Effector memory CD8-positive, alpha-beta T cell (primary cell): ENCODE measurements at regions not wholly inside any gene's neighbourhood (a gene's known extent, or its start where the extent isn't known, plus 50 kb on each side); places are given as distances from the start of the nearest gene placed in this dataset.

Experiments used
- ATAC-seq: fragments of 150-1000 bp; cut with Tn5 transposase; replicated peaks from 2 replicates; pipeline ENCODE4 v1.10.0; 2021; ENCODE audit warnings: mild to moderate bottlenecking, moderate library complexity
- DNase-seq, 3 experiments: peaks; one replicate each; pipeline ENCODE4 v3.0.0; 2021
- H3K27ac Mint-ChIP-seq, 2 donors: one replicate each; pipeline ENCODE4 v1.8.0; 2022; ENCODE audit warnings: mild to moderate bottlenecking in 2 of 2, mixed read lengths in 2 of 2, moderate library complexity in 2 of 2
- H3K27me3 Mint-ChIP-seq, 2 donors: one replicate each; pipeline ENCODE4 v1.8.0; 2022; ENCODE audit warnings: mixed read lengths in 2 of 2
- H3K36me3 Mint-ChIP-seq: one replicate; pipeline ENCODE4 v1.8.0; 2022; ENCODE audit warnings: mild to moderate bottlenecking, moderate library complexity, mixed read lengths; ENCODE audit not compliant: insufficient read depth
- H3K4me1 Mint-ChIP-seq, 2 donors: one replicate each; pipeline ENCODE4 v1.8.0; 2022; ENCODE audit warnings: low read depth in 2 of 2, mixed read lengths in 2 of 2
- H3K4me3 Mint-ChIP-seq, 2 donors: one replicate each; pipeline ENCODE4 v1.8.0; 2022; ENCODE audit warnings: mild to moderate bottlenecking in 2 of 2, mixed read lengths in 2 of 2, moderate library complexity in 2 of 2
- H3K9me3 Mint-ChIP-seq, 2 donors: one replicate each; pipeline ENCODE4 v1.8.0; 2022; ENCODE audit warnings: mixed read lengths in 2 of 2

DNA sequence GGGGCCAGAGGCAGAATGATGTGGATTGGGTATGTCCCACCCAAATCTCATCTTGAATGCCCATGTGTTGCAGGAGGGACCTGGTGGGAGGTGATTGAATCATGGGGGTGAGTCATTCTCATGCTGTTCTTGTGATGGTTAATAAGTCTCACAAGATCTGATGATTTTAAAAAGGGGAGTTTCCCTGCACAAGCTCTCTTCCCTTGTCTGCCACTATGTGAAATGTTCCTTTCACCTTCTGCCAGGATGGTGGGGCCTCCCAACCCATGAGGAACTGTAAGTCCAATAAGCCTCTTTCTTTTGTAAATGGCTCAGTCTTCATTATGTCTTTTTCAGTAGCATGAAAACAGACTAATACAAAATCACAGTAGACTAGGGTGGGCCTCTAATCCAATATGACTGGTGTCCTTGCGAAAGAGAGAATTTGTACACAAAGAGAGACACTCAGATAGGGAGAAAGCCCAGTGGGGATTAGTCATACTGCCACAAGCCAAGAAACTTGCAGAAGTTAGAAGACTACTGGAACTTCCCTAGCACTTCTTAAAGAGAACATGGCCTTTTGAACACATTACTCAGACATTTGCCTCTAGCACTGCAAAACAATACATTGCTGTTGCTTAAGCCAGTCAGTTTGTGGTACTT is 68.4 kb downstream of the ANXA1 start:
- no peak overlapping the region for H3K4me3 Mint-ChIP-seq
- no peaks in the 10 kb centered on the region for H3K4me1 Mint-ChIP-seq
- H3K36me3 Mint-ChIP-seq: no peaks in the 10 kb centered on the region
- no peaks in the 10 kb centered on the region for H3K9me3 Mint-ChIP-seq
- H3K27ac Mint-ChIP-seq: no peak overlapping the region
- ATAC-seq (peak; percentile 36), DNase-seq (no peak)
- H3K27me3 Mint-ChIP-seq: peaks cover 22 to 72% of the 10 kb centered on the region in 2 donors

DNA sequence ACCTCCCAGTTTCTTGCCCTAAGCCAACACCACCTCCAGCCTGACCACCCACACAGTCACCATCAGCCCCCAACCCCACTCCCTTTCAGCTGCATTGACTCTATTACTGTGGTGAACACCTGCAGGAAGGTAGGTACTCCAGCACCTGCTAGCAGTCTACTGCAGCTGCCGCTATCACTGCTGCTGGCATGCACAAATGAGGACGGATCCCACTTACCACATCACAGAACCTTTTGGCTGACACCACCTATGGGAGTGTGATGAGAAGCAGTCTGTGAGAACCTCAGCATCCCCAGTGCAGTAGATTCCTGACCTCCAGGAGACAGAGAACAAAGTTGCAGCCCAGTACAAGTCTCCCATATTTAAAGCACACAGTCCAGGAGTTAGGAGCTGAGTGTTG is 71.9 kb downstream of the ANXA1 start:
- Mint-ChIP-seq H3K27me3 (peaks cover 22 to 62% of the 10 kb centered on the region in 2 donors), H3K27ac (no peak overlapping the region), H3K36me3 (no peaks in the 10 kb centered on the region), H3K4me3 (no peak overlapping the region), H3K9me3 (no peaks in the 10 kb centered on the region), H3K4me1 (no peaks in the 10 kb centered on the region)
- ATAC-seq (no peak), DNase-seq (no peak)

DNA sequence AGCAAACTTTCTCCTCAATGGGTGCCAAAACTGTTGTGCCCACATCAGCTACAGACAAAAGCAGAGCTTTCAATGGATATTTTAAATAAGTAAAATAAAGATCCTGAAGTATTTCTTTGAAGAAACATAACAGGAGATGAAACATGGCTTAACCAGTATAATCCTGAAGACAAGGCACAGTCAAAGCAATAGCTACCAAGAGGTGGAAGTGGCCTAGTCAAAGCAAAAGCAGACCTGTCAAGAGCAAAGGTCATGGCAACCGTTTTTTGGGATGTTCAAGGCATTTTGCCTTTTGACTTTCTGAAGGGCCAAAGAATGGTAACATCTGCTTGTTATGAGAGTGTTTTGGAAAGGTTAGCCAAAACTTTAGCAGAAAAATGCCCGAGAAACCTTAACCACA is 77.9 kb downstream of the ANXA1 start:
- peaks cover under 1 to 6% of the 10 kb centered on the region in 2 donors for H3K27me3 Mint-ChIP-seq
- no peak overlapping the region for H3K27ac Mint-ChIP-seq
- DNase-seq (no peak), ATAC-seq (no peak)
- H3K9me3 Mint-ChIP-seq: no peaks in the 10 kb centered on the region
- no peak overlapping the region for H3K4me3 Mint-ChIP-seq
- no peaks in the 10 kb centered on the region for H3K36me3 Mint-ChIP-seq
- no peaks in the 10 kb centered on the region for H3K4me1 Mint-ChIP-seq

DNA sequence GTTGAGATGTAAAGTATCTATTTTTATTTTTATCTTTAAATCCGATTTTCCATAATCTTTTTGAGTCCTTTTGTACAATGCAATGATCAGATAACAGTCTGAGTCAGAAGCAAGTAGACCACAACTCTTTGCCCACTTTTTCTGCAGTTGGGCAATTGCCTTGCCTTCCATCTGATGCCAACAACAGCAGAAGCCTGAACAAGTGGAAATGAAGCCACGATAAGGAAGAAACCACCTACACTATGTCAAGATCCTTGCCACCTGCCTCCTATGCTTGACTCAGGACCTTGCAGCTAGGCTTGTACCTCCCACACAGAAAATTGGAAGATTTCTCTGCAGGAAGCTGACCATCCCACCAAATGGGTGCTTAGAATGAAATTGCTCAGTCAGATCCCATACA is 78.6 kb downstream of the ANXA1 start:
- Mint-ChIP-seq H3K27ac (no peak overlapping the region), H3K36me3 (no peaks in the 10 kb centered on the region), H3K4me3 (no peak overlapping the region), H3K27me3 (no peaks in the 10 kb centered on the region), H3K4me1 (no peaks in the 10 kb centered on the region), H3K9me3 (no peaks in the 10 kb centered on the region)
- DNase-seq (no peak), ATAC-seq (no peak)

DNA sequence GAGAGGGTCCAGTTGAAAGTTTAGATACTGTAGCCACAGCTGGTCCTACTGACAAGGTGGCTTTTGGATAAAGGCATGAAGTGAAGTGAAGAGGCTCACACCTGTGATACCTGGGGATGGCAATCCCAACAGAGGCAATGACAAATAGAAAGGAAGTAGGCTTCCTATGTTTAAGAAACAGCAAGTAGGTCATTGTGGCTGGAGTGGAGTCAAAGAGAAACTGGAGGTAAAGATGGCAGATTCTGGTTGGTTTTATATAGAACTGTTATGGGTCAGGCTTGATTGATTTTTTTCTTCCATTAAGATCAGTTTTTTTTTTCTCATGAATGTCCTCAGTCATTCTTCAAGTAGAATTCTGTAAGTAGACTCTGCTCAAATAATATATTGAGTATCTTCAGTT is 79.5 kb downstream of the ANXA1 start:
- H3K4me1 Mint-ChIP-seq: no peaks in the 10 kb centered on the region
- H3K36me3 Mint-ChIP-seq: no peaks in the 10 kb centered on the region
- no peaks in the 10 kb centered on the region for H3K9me3 Mint-ChIP-seq
- no peak for ATAC-seq
- DNase-seq: no peak
- no peak overlapping the region for H3K4me3 Mint-ChIP-seq
- H3K27me3 Mint-ChIP-seq: peaks cover 0 to 4% of the 10 kb centered on the region in 2 donors
- no peak overlapping the region for H3K27ac Mint-ChIP-seq

DNA sequence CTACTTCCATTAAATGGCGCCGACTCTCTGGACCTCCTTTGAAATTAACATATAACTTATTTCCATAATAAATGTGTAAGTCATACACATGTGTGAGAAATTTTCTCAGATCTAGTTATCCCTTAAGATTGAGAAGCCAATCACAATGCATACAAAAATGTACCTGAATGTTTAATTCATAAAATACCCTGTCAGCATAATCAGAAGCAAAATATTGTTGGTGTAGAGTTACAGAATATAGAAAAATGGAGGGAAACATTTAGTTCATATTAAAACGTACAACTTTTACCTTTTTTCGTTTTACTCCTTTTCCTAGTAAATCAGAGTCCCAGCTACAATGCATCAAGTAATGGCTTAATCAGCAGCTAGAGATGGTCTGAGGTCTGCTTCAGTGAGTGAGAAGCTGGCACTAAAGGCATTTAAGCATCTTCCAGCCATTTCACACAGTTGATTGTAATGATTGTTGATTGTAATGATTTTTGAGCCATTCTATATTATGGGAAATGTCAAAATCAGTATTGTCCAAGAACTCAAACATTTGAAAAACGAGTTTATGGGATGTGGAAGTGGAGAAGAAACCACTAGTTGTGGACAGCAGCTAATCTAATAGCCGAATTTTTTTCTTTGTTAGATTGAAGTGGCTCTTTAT is 81.8 kb downstream of the ANXA1 start:
- no peaks in the 10 kb centered on the region for H3K4me1 Mint-ChIP-seq
- H3K27ac Mint-ChIP-seq: no peak overlapping the region
- DNase-seq (no peak), ATAC-seq (no peak)
- peaks cover 6 to 12% of the 10 kb centered on the region in 2 donors for H3K27me3 Mint-ChIP-seq
- no peaks in the 10 kb centered on the region for H3K9me3 Mint-ChIP-seq
- H3K4me3 Mint-ChIP-seq: no peak overlapping the region
- H3K36me3 Mint-ChIP-seq: no peaks in the 10 kb centered on the region

DNA sequence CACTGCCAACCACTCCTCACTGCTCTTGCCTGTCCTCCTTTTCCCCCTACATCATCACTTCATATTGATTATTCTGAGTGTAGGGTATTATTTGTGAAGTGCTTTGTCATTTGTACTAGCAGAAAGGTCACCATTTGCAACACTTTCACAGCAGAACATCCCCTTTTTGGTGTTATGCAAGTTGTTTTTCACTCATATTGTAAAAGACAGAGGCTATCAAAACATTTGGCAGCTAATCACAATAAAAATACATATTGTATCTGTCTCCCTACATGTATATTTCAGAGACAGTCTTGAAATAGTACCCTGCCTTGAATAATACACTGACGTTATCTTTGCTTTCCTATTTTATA is 82.3 kb downstream of the ANXA1 start:
- Mint-ChIP-seq H3K27me3 (peaks cover 6 to 12% of the 10 kb centered on the region in 2 donors), H3K27ac (no peak overlapping the region), H3K36me3 (no peaks in the 10 kb centered on the region), H3K9me3 (no peaks in the 10 kb centered on the region), H3K4me3 (no peak overlapping the region), H3K4me1 (no peaks in the 10 kb centered on the region)
- no peak for DNase-seq
- no peak for ATAC-seq

DNA sequence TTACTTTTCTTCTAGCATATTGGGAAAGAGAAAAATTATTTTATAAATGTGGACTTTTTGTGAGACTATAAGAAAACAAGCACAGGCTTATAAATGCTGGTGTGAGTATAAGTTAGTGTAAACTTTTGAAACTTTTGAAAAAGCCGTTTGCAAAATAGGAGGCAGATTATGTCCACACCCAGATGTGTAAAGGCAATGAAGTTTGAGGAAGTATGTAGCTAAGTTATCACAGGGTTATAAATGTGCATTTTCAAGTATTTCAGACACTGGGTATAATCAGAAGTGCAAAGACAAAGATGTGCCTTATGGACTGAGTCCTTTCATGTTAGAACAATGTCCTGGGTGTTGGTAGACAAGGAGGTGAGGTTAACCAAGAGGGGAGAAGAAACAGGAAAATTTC is 85.5 kb downstream of the ANXA1 start:
- ATAC-seq (no peak), DNase-seq (no peak)
- Mint-ChIP-seq H3K9me3 (no peaks in the 10 kb centered on the region), H3K4me3 (no peak overlapping the region), H3K36me3 (no peaks in the 10 kb centered on the region), H3K27me3 (peaks cover 13 to 18% of the 10 kb centered on the region in 2 donors), H3K27ac (no peak overlapping the region), H3K4me1 (no peaks in the 10 kb centered on the region)

DNA sequence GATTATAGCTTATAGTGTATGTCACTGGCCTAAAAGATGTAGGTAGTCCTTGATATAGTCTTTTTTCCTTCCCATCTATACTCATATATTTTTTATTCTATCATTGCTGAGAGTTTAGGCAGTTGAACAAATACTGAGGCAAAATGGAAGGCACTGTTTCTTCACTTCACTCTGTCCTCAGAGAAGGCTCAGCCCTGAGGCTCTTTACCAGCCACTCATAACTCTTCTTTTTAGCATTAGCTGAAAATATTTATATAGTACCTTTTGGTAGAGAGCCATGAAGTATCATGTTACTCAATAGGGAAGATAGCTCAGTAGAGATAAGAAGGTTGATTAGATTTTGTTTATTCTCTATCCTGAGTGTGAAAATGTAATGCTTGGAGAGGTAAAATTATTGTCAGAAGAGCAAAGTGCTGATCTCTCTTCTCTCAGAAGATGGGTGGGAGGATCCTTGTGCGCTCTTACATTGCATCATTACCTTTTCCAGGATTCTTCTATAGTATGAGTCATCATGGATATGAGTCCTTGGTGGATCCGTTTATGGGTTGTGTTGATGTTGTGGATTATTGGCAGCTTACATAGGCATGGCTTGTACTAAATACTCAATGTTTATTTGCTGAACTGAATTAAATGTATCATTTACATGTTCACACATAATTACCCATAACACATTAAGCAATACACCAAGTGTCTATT is 88.1 kb downstream of the ANXA1 start:
- peaks cover 13 to 18% of the 10 kb centered on the region in 2 donors for H3K27me3 Mint-ChIP-seq
- no peak for ATAC-seq
- no peak overlapping the region for H3K4me3 Mint-ChIP-seq
- H3K9me3 Mint-ChIP-seq: no peaks in the 10 kb centered on the region
- H3K4me1 Mint-ChIP-seq: no peaks in the 10 kb centered on the region
- no peaks in the 10 kb centered on the region for H3K36me3 Mint-ChIP-seq
- DNase-seq: no peak
- H3K27ac Mint-ChIP-seq: no peak overlapping the region

DNA sequence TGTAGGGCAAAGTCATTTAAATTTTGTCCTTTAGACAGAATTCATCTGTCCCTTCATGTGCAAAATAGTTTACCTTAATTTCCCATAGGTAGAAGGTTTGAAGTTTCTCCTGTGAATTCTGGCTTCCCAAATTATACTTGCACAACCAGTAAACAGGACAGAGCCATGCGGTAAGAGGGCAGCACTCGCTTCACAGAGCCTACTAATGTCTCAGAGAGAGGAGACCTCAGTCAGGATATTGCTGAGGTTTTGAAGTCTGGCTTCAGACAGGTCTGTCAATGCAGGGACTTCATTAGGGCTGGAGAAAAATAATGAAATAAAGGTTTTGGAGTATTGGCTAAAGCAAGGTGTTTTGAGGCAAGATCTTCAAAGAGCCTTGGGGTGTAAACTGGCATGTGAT is 91.4 kb downstream of the ANXA1 start:
- Mint-ChIP-seq H3K4me1 (no peaks in the 10 kb centered on the region), H3K27ac (no peak overlapping the region), H3K36me3 (no peaks in the 10 kb centered on the region), H3K27me3 (peaks cover 6 to 13% of the 10 kb centered on the region in 2 donors), H3K4me3 (no peak overlapping the region), H3K9me3 (no peaks in the 10 kb centered on the region)
- no peak for DNase-seq
- ATAC-seq: no peak

DNA sequence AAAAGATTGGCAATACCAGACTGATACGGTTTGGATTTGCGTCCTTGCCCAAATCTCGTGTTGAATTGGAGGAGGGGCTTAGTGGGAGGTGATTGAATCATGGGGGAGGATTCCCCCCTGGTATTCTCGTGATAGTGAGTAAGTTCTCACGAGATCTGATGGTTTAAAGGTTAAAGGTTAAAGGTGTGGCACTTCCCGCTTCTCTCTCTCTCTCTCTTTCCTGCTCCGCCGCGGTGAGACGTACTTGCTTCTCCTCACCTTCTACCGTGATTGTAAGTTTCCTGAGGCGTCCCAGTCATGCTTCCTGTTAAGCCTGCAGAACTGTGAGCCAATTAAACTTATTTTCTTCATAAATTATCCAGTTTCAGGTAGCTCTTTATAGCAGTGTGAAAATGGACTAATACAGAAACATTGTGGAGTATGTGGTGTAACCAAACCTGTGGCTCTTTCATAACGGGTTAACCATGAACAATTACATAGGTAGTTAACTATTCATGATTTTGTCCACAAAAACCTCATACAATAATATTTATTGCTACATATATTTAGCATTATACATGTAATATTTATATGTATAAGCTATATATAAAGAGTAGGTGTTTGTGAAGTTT is 107.5 kb downstream of the ANXA1 start:
- Mint-ChIP-seq H3K4me1 (no peaks in the 10 kb centered on the region), H3K9me3 (peaks cover 4 to 8% of the 10 kb centered on the region in 2 donors), H3K36me3 (no peaks in the 10 kb centered on the region), H3K27ac (no peak overlapping the region), H3K27me3 (peaks cover 0 to 3% of the 10 kb centered on the region in 2 donors), H3K4me3 (no peak overlapping the region)
- DNase-seq: no peak
- no peak for ATAC-seq

DNA sequence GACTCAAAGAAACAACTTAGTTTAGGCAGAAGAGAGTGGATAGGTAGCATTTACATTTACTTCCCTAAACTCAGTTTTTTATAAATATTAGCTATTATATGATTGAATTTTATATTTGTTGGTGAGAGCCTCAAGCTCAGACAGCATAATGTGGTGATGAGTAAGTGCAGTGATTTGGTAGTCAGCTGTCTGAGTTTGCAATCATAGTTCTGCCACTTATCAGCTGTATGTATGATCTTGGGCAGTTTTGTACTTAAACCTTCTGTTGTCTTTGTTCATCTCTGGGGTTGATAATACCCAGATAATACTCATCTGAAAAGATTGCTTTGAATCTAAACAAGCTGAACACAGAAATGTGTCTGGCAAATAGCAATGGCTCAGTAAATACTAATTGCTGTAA is 108.8 kb downstream of the ANXA1 start:
- Mint-ChIP-seq H3K4me3 (no peak overlapping the region), H3K27ac (no peak overlapping the region), H3K9me3 (peaks cover 4 to 7% of the 10 kb centered on the region in 2 donors), H3K27me3 (no peaks in the 10 kb centered on the region), H3K36me3 (no peaks in the 10 kb centered on the region), H3K4me1 (no peaks in the 10 kb centered on the region)
- ATAC-seq: no peak
- DNase-seq: no peak

DNA sequence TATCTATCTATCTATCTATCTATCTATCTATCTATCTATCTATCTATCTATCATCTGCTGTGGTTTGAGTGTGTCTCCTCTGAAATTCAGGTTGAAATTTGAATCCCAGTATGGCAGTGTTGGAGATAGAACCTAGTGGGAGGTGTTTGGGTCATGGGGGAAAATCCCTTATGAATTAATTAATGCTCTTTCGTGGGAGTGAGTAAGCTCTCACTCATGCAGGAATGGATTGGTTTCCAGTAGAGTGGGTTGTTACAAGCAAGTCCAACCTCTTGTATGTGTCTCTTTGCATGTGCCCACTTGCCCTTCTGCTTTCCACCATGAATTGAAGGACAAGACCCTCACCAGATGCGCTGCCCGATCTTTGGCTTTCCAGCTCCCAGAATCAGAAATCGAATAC is 113.0 kb downstream of the ANXA1 start:
- Mint-ChIP-seq H3K9me3 (peaks cover 0 to 2% of the 10 kb centered on the region in 2 donors), H3K4me3 (no peak overlapping the region), H3K27me3 (no peaks in the 10 kb centered on the region), H3K4me1 (no peaks in the 10 kb centered on the region), H3K36me3 (no peaks in the 10 kb centered on the region), H3K27ac (no peak overlapping the region)
- no peak for ATAC-seq
- no peak for DNase-seq

DNA sequence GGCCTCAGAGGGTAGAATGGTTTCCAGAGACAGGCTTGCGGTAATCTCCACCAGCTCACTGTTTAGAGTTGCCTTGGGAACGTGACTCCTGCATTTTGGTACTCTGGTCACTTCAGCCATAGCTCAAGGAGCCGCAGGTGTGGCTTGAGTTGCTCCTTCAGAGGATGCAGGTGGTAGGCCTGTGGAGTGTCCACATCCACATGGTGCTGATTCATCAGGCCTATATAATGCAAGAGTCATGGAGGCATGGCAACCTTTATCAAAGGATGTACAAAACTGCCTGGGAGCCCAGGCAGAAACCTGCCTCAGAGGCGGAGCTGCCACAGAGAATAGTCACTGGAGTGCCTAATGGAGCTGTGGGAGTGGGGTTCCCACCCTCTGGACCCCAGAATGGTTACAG is 114.2 kb downstream of the ANXA1 start:
- no peak for ATAC-seq
- Mint-ChIP-seq H3K9me3 (peaks cover 0 to 2% of the 10 kb centered on the region in 2 donors), H3K4me1 (no peaks in the 10 kb centered on the region)

More for the DNA sequence above, 114.2 kb downstream of the ANXA1 start:
- no peaks in the 10 kb centered on the region for H3K36me3 Mint-ChIP-seq
- no peaks in the 10 kb centered on the region for H3K27me3 Mint-ChIP-seq
- DNase-seq: no peak
- no peak overlapping the region for H3K4me3 Mint-ChIP-seq
- no peak overlapping the region for H3K27ac Mint-ChIP-seq
